GM18520 (cell line): ENCODE measurements at regions not wholly inside any gene's neighbourhood (a gene's known extent, or its start where the extent isn't known, plus 50 kb on each side); places are given as distances from the start of the nearest gene placed in this dataset.

Experiments used
- ATAC-seq: cut with Tn5 transposase; IDR thresholded peaks from one replicate; pipeline ENCODE4 v1.9.1; 2021; ENCODE audit not compliant: unreplicated experiment

GRCh38 chr9:36728651-36729520 lies 156.2 kb downstream of the MELK start:
- no peak for ATAC-seq

GRCh38 chr9:36729906-36730305 lies 157.2 kb downstream of the MELK start:
- ATAC-seq: no peak

DNA sequence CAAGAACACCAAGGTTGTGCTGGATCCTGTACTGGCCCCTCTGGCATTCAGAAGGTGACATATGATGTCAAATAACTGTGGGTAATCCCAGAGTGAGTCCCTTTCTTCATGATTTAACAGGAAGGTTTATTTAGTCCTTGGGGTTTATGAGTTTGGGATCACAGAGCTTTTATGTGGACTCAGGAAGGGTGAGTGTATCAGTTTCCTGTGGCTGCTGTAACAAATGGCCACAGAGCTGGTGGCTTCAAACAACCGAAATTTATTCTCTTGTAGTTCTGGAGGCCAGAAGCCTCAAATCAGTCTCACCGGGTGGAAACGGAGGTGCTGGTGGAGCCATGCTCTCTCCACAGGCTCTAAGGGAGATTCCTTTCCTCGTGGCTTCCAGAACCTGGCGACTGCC lies 157.7 kb downstream of the MELK start:
- ATAC-seq: no peak

- ATAC-seq: no peak
Observed at GRCh38 chr9:36731068-36731956, 158.6 kb downstream of the MELK start.

DNA sequence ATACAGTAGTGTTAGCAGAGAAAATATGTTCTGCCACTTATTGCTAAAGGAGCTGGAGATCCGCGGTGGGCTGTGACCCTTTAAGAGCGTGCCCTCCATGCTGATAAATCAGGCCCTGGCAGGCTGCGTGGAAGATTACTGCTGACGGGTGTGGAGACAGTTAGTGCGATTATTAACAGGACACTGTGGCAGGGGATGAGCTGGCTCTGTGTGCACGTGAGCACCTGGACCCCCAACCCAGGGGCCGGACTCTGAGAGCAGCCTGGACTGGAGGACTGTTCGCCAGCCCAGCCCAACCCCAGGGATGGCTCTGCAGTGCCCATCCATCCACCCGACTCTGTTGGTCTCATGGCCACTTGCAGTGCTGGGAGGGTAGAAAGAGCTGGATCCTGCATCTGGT lies 162.0 kb downstream of the MELK start:
- ATAC-seq: no peak

GRCh38 chr9:36736648-36737047 lies 164.0 kb downstream of the MELK start:
- no peak for ATAC-seq

- ATAC-seq: no peak
Observed at GRCh38 chr9:36738318-36738976, 165.8 kb downstream of the MELK start.

DNA sequence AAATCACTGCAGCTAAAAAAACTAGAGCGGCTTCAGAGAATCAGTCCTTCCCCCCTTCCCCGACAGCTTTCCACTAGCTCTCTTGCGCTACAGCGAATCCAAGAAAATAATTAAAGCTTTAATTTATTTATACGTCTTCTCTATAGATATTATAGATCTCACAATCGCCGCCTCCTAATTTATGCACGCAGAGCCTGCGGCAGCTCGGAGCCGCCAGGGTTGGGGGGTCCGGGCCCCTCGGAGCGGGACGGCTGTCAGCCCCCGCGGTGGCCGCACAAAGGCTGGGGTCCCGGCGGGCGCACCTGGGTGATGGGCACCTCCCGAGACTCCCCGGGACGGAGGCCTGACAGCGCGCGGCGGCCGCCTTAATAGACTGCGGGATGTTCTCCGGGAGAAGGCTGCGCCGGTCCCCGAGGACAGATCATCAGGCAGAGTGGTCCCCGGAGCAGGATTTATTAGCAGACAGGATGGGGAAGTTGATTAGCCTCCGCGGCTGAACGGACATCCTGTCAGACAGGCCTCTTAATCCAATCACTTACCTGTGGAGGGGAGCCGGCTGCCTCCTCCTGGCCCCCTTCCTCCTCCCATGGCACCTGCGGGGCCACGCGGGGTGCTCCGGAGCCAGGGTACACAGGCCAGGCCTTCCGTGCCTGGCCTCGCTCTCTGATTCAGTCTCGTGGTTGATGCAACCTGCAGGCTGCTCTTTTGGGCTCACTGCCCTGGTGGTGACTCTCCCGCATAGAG lies 166.8 kb downstream of the MELK start:
- ATAC-seq: no peak

GRCh38 chr9:36742264-36742663 lies 169.6 kb downstream of the MELK start:
- no peak for ATAC-seq

GRCh38 chr9:36744678-36745077 lies 172.0 kb downstream of the MELK start:
- no peak for ATAC-seq

DNA sequence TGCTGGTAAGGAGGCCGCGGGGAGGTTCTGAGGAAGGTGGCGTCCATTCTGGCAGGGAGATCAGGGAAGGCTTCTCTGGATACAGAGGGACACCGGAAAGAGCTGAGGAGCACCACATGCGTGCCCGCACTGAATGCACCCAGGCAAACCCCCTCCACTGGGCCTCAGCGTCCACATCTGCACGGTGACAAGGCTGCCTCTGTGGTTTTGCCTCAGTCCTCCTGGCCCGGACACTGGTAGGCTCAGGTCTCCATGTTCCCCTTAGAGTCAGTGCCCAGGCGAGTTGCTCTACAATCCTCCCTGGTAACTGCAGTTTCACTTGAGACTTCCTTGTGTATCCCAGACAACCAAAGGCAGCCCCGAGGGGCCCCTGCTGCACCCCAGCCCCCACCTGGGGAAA lies 173.3 kb downstream of the MELK start:
- no peak for ATAC-seq

DNA sequence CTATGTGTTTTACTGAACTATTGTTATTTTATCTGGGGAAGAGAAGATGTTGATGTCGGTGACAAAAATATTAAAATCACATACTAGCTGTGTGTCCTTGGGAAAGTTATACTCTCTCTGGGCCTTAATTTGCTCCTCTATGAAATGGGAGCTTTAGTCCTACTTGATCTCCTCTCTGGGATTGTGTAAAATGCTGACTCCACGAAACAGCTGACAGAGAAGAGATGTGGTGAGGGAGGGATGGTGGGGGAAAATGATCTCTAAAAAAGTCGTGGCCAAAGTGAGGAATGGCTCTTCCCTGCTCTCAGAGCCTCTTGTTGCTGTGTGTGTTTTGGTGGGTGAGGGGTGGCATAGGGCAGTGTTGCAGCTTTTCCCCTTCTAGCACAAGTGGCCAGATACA lies 173.7 kb downstream of the MELK start:
- no peak for ATAC-seq

- ATAC-seq: no peak
Observed at GRCh38 chr9:36748322-36748899, 175.7 kb downstream of the MELK start.

- no peak for ATAC-seq
Observed at GRCh38 chr9:36749461-36749860, 176.8 kb downstream of the MELK start.

DNA sequence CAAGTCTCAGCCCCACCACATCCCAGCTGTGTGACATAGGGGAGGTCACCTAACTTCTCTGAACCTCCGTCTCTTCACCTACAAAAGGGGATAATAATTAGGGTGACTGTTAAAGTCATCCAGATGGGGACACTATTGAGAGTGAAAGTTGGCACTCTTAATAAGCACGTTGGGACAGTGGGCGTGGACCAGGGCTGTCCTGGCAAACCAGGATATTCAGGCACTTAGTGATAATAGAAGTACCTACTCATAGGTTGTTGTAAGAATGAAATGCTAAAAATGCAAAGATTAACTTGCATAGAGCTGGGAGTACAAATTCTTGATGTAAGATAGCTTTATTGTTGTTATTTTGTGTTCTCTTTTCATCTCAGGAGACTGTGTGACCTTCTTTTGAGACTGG lies 177.9 kb downstream of the MELK start:
- no peak for ATAC-seq

- no peak for ATAC-seq
Observed at GRCh38 chr9:36755019-36755418, 182.3 kb downstream of the MELK start.

DNA sequence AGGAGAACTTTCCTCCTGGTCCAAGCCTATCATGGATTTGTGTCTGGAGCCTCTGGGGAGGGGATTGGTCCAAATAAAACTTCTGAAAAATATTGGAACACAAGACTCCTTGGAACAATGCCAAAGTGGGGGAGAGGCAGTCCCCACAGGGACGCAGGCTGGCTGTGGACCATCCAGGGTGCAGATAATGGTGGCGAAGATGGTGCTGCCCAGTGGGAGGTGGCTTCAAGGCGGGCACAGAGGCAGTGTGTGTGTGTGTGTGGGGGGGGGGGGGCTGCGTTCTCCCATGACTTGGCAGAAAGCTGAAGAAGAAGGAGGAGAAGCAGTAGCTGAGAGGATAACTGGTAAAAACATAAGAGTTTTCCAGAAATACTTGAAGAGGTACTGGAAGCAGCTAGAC lies 186.4 kb downstream of the MELK start:
- no peak for ATAC-seq

DNA sequence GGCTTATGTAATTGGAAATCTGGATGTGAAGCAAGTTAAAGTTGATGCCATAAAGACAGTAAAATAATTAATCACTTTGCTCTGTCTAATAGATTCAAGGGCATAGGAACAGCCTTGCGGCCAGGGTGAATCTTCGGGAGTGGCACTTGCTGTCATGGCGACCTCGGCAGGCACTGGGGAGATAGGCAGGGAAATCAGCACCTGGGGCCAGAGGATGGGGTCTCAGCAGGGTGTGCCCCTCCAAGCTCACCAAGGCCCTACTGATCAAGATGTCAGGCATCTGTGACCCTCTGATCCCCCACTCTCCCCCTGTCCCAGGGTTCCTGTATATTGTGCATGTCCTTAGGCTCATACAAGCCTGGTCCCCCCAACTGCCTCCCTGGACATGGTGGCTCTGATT lies 187.3 kb downstream of the MELK start:
- no peak for ATAC-seq

- ATAC-seq: no peak
Observed at GRCh38 chr9:36760667-36761420, 188.1 kb downstream of the MELK start.

DNA sequence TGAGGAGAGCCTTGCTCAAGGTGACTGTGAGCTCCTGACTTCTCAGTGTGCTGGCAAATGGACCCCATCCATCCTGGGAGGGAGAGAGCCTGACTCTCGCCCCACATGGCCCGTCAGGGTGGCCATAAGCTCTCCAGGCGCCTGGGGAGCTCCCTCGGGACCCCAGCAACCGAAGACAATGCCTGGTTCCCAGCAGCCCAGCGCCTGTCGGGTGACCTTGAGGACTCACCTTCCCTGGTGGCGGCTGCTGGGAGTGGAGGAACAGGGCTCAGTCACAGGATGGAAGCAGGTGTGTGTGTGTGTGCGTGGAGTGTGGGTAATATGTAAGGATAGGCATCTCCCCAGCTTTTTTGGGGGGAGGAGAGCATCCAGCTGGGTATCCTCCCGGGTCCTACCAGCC lies 190.3 kb downstream of the MELK start:
- ATAC-seq: no peak
